D721Med (cell line): ENCODE measurements at regions not wholly inside any gene's neighbourhood (a gene's known extent, or its start where the extent isn't known, plus 50 kb on each side); places are given as distances from the start of the nearest gene placed in this dataset.

Experiments used
- DNase-seq: peaks from one replicate; pipeline ENCODE4 v3.0.0; 2011; ENCODE audit warnings: low spot score; ENCODE audit not compliant: insufficient read length
- FAIRE-seq: peaks from 2 replicates; lab custom pipeline; 2011; peaks lifted over from hg19 to GRCh38; lab: Jason Lieb, UNC
- CTCF ChIP-seq: IDR thresholded peaks from 2 replicates; pipeline ENCODE4 v1.5.1; 2012; ENCODE audit warnings: mild to moderate bottlenecking, control low read depth; ENCODE audit not compliant: insufficient read depth; ENCODE audit errors: missing control alignments

- no peak for TF ChIP-seq CTCF
- FAIRE-seq (no peak), DNase-seq (no peak)
Observed at GRCh38 chr10:8829592-8829991, 775.1 kb downstream of the GATA3 start.

- FAIRE-seq: no peak
- no peak for TF ChIP-seq CTCF
Observed at GRCh38 chr10:8830048-8830447, 775.6 kb downstream of the GATA3 start.

GRCh38 chr10:8830876-8831275, 776.4 kb downstream of the GATA3 start:
- FAIRE-seq (no peak), DNase-seq (no peak)
- no peak for TF ChIP-seq CTCF

More at GRCh38 chr10:8830048-8830447, 775.6 kb downstream of the GATA3 start:
- no peak for DNase-seq

GRCh38 chr10:8835453-8836167, 781.1 kb downstream of the GATA3 start:
- no peak for FAIRE-seq
- no peak for TF ChIP-seq CTCF
- no peak for DNase-seq

- no peak for TF ChIP-seq CTCF
- DNase-seq (no peak), FAIRE-seq (no peak)
Observed at GRCh38 chr10:8840356-8840755, 785.9 kb downstream of the GATA3 start.

GRCh38 chr10:8844141-8844540, 789.7 kb downstream of the GATA3 start:
- no peak for TF ChIP-seq CTCF
- DNase-seq (no peak), FAIRE-seq (no peak)

GRCh38 chr10:8852546-8852945, 798.1 kb downstream of the GATA3 start:
- FAIRE-seq (no peak), DNase-seq (no peak)

More at GRCh38 chr10:8852546-8852945, 798.1 kb downstream of the GATA3 start:
- TF ChIP-seq CTCF: no peak
